PC-9 (cell line): ENCODE measurements at regions not wholly inside any gene's neighbourhood (a gene's known extent, or its start where the extent isn't known, plus 50 kb on each side); places are given as distances from the start of the nearest gene placed in this dataset.

Experiments used
- EZH2 ChIP-seq: fragments of 200-600 bp; sonication (generic); IDR thresholded peaks from 2 replicates; pipeline ENCODE4 v1.8.0; 2017; ENCODE audit warnings: antibody characterized with exemption, low read depth
- TF ChIP-seq, protein P1 (sequence below): fragments of 200-600 bp; sonication (generic); conservative IDR thresholded peaks from 2 replicates; pipeline ENCODE4 v1.6.1; 2017; ENCODE audit warnings: mixed run types, antibody characterized with exemption, mild to moderate bottlenecking, moderate library complexity

DNA sequence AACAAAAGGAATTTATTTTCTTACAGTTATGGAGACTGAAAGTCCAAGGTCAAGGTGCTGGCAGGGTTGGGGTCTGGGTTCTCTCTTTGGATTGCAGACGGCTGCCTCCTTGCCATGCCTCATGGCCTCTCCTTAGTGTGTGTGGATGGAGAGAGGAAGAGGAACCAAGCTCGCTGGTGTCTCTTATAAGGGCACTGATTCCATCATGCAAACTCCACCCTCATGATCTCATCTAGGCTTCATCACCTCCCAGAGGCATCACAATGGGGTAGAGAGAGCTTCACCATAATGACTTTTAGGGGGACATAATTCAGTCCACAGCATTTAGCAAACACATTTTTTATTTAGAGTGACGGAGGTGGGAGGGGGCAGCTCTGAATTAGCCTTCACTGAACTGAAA lies 104.9 kb upstream of the ABCC4 start:
- TF ChIP-seq, protein P1, sequence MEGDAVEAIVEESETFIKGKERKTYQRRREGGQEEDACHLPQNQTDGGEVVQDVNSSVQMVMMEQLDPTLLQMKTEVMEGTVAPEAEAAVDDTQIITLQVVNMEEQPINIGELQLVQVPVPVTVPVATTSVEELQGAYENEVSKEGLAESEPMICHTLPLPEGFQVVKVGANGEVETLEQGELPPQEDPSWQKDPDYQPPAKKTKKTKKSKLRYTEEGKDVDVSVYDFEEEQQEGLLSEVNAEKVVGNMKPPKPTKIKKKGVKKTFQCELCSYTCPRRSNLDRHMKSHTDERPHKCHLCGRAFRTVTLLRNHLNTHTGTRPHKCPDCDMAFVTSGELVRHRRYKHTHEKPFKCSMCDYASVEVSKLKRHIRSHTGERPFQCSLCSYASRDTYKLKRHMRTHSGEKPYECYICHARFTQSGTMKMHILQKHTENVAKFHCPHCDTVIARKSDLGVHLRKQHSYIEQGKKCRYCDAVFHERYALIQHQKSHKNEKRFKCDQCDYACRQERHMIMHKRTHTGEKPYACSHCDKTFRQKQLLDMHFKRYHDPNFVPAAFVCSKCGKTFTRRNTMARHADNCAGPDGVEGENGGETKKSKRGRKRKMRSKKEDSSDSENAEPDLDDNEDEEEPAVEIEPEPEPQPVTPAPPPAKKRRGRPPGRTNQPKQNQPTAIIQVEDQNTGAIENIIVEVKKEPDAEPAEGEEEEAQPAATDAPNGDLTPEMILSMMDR: no peak
- TF ChIP-seq EZH2: no peak
